ENCODE measurements at regions not wholly inside any gene's neighbourhood (a gene's known extent, or its start where the extent isn't known, plus 50 kb on each side); places are given as distances from the start of the nearest gene placed in this dataset.

DNA sequence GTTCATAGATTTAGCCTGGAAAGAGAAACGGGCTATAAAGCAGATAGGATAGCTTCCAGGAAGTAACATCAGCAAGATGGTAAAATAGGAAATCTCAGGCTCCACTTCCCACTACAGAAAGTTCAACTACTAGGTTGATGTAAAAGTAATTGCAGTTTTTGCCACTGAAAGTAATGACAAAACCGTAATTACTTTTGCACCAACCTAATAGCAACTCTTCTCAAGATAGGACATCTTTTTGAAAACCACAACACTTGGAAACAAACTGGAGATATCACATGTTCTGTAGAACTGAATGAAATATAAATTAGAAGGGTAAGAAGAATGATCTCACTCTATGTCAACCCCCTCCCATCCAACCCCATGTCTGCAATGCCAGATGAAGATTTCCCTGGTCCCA lies 1154.3 kb downstream of the BCL11A start:
- ChIA-PET CTCF (no interaction called here), POLR2A (no interaction called here)
- Histone ChIP-seq H3K27me3 (replicated peaks in 1 of 4; ENCODE audit: control extremely low read depth in 1 of 4, control insufficient read depth in 3 of 4, insufficient read depth in 4 of 4, low read length in 3 of 4) (no peaks in the 10 kb centered on the region), H3K4me2 (replicated peaks; ENCODE audit: low read depth, low read length, poor library complexity, severe bottlenecking) (no peak overlapping the region), H3K79me2 (ENCODE audit: control insufficient read depth, insufficient read depth, low read length) (no peaks in the 10 kb centered on the region), H3K9ac (ENCODE audit: low read length) (no peak overlapping the region), H4K20me1 (ENCODE audit: control insufficient read depth, insufficient read depth, low read length, poor library complexity, severe bottlenecking) (no peaks in the 10 kb centered on the region), H3K27ac (ENCODE audit: low read length in 2 of 2) (no peak overlapping the region), H2AFZ (ENCODE audit: insufficient read depth, low read depth, low read length, poor library complexity, severe bottlenecking) (no peak overlapping the region), H3K4me3 (ENCODE audit: control extremely low read depth in 1 of 5, extremely low read depth in 1 of 5, insufficient read depth in 1 of 5, low read depth in 2 of 5, low read length in 4 of 5) (no peak overlapping the region), H3K4me1 (ENCODE audit: control insufficient read depth in 2 of 2, insufficient read depth in 2 of 2, low read length in 2 of 2) (peaks cover 0 to 4% of the 10 kb centered on the region in 2 donors), H3K36me3 (replicated peaks in 1 of 2; ENCODE audit: control extremely low read depth in 1 of 2, control insufficient read depth in 1 of 2, extremely low read depth in 1 of 2, insufficient read depth in 2 of 2, low read length in 1 of 2) (no peaks in the 10 kb centered on the region), H3K9me3 (ENCODE audit: control extremely low read depth in 1 of 3, control insufficient read depth in 2 of 3, insufficient read depth in 1 of 3, low read length in 2 of 3) (peaks cover 0 to 8% (median 5%) of the 10 kb centered on the region in 3 donors)
- intact Hi-C loops (cut with micrococcal nuclease): no loop called here
- Mint-ChIP-seq H3K4me3 (no peak overlapping the region), H3K27ac (no peak overlapping the region), H3K4me1 (peaks cover 2% of the 10 kb centered on the region), H3K27me3 (no peaks in the 10 kb centered on the region), H3K9me3 (ENCODE audit: insufficient read depth) (peaks cover 2% of the 10 kb centered on the region)
- DNase-seq (no peak), ATAC-seq (ENCODE audit: low read depth) (no peak)
- WGBS (ENCODE audit: insufficient coverage): no CpG with 5 or more reads among the region's 2 CpGs
- no peak for TF ChIP-seq EZH2 (IDR thresholded peaks at IDR 0.05; ENCODE audit: borderline replicate concordance, insufficient read depth, low read depth, low read length, poor library complexity, severe bottlenecking)
- TF ChIP-seq, protein P1, sequence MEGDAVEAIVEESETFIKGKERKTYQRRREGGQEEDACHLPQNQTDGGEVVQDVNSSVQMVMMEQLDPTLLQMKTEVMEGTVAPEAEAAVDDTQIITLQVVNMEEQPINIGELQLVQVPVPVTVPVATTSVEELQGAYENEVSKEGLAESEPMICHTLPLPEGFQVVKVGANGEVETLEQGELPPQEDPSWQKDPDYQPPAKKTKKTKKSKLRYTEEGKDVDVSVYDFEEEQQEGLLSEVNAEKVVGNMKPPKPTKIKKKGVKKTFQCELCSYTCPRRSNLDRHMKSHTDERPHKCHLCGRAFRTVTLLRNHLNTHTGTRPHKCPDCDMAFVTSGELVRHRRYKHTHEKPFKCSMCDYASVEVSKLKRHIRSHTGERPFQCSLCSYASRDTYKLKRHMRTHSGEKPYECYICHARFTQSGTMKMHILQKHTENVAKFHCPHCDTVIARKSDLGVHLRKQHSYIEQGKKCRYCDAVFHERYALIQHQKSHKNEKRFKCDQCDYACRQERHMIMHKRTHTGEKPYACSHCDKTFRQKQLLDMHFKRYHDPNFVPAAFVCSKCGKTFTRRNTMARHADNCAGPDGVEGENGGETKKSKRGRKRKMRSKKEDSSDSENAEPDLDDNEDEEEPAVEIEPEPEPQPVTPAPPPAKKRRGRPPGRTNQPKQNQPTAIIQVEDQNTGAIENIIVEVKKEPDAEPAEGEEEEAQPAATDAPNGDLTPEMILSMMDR (IDR thresholded peaks at IDR 0.05): no peak

DNA sequence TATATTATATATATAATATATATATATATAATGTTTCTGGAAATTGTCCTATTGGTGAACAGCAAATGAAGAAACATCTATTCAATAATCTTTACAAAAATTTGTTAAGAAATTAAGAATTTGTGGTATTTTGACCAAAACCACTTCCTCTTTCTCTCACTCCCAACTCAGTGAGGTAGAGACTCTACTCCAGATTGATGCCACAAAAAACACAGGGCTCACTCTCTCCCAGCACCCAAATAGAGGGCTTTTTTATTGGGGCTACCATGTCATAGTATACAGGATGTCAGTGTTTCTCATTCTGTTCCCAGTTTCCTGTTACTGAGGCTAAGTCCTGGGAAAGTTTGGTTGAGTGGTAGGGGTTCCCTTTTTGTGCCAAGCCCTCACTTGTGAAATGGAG lies 1155.4 kb downstream of the BCL11A start:
- H3K27me3 ChIP-seq (replicated peaks in 1 of 4; ENCODE audit: control extremely low read depth in 1 of 4, control insufficient read depth in 3 of 4, insufficient read depth in 4 of 4, low read length in 3 of 4): no peaks in the 10 kb centered on the region
- H4K20me1 ChIP-seq (ENCODE audit: control insufficient read depth, insufficient read depth, low read length, poor library complexity, severe bottlenecking): no peaks in the 10 kb centered on the region
- intact Hi-C loops (cut with micrococcal nuclease): no loop called here
- no peak for ATAC-seq (ENCODE audit: low read depth)
- H3K9me3 Mint-ChIP-seq (ENCODE audit: insufficient read depth): no peaks in the 10 kb centered on the region
- H3K9me3 ChIP-seq (ENCODE audit: control extremely low read depth in 1 of 3, control insufficient read depth in 2 of 3, insufficient read depth in 1 of 3, low read length in 2 of 3): peaks cover 3 to 8% (median 5%) of the 10 kb centered on the region in 3 donors
- peaks cover 0 to 4% of the 10 kb centered on the region in 2 donors for H3K4me1 ChIP-seq (ENCODE audit: control insufficient read depth in 2 of 2, insufficient read depth in 2 of 2, low read length in 2 of 2)
- H3K36me3 ChIP-seq (replicated peaks in 1 of 2; ENCODE audit: control extremely low read depth in 1 of 2, control insufficient read depth in 1 of 2, extremely low read depth in 1 of 2, insufficient read depth in 2 of 2, low read length in 1 of 2): no peaks in the 10 kb centered on the region
- H3K4me1 Mint-ChIP-seq: peaks cover 2% of the 10 kb centered on the region
- CTCF ChIA-PET: no interaction called here
- no peak overlapping the region for H3K4me3 Mint-ChIP-seq
- H3K27ac Mint-ChIP-seq: no peak overlapping the region
- H3K27ac ChIP-seq (ENCODE audit: low read length in 2 of 2): no peak overlapping the region
- TF ChIP-seq EZH2 (IDR thresholded peaks at IDR 0.05; ENCODE audit: borderline replicate concordance, insufficient read depth, low read depth, low read length, poor library complexity, severe bottlenecking): no peak
- TF ChIP-seq, protein P1 (IDR thresholded peaks at IDR 0.05): no peak
- DNase-seq: no peak
- H3K4me2 ChIP-seq (replicated peaks; ENCODE audit: low read depth, low read length, poor library complexity, severe bottlenecking): no peak overlapping the region
- H3K27me3 Mint-ChIP-seq: no peaks in the 10 kb centered on the region
- H3K9ac ChIP-seq (ENCODE audit: low read length): no peak overlapping the region
- no peak overlapping the region for H3K4me3 ChIP-seq (ENCODE audit: control extremely low read depth in 1 of 5, extremely low read depth in 1 of 5, insufficient read depth in 1 of 5, low read depth in 2 of 5, low read length in 4 of 5)
- H2AFZ ChIP-seq (ENCODE audit: insufficient read depth, low read depth, low read length, poor library complexity, severe bottlenecking): no peak overlapping the region
- POLR2A ChIA-PET: no interaction called here
- H3K79me2 ChIP-seq (ENCODE audit: control insufficient read depth, insufficient read depth, low read length): no peaks in the 10 kb centered on the region
